DMS 273 treated with DMSO at 0.1 percent for 48 hours (cell line): ENCODE measurements at regions not wholly inside any gene's neighbourhood (a gene's known extent, or its start where the extent isn't known, plus 50 kb on each side); places are given as distances from the start of the nearest gene placed in this dataset.

Experiments used
- DNase-seq: peaks from one replicate; lab custom pipeline; 2025; lab: John Stamatoyannopoulos, UW

- DNase-seq: no peak
These were observed 181.0 kb downstream of the MN1 start for GRCh38 chr22:27620367-27621154.

DNA sequence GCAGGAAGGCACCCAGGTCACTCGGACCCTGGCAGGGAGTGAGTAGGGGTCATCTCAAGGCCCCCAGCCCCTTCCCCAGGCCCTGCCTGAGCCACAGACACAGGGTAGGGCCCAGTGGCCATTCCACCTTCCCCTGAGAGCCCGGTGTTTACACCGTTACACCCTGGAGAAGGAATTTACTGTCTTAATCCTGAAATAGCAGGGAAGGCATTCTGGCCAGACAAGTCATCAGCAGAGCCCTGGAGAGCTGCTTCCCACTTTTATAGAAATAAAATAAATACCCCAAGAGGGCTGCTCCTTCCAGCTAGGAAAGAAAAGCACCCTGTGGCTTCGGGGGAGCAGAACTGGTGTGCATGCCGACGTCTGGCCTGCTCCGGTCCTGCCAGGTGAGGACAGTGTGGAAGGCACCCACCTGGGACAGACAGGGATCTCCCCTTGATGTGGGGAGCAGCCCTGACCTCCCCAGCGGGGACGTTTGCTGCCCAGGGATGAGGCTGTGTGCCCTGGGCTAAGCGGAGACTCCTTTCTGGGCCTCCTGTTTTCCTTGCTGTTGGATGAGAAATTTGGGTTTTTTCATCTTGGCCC, 180.0 kb downstream of the MN1 start:
- DNase-seq: no peak

DNA sequence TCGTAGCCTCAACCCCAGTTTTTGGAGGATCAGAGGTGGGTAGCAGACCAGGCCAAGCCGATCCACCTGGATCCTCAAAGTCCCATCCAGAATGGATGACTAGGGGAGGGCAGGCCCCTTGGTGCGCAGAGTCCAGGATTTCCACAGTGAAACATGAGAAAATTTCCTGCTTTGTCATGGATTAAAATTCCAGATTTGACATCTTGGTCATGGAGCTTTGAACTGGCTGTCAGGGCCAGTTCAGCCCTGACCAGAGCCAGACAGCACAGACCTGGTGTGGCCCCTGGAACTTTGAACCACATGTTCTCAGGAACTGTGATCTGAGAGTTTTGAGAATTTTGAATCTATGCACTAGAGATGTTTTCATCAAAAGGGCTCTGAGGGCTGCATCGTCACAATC, 177.5 kb downstream of the MN1 start:
- DNase-seq: no peak

DNA sequence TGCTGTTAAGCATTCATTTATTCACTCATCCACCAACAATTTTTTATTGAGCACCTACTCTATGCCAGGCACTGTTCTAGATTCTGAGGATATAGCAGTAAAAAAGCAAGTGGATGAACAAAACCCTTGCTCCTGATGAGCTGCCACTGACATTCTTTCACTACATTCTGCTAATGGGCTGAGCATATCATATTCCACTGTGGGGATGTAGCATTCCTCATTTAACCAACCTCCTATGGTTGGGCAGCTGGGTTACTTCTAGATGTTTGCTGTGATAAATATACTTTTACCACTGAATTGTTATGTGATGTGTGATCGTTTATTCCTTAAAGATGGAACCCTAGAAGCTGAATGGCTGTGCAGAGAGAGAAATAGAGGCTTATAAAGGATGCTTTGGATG, 176.9 kb downstream of the MN1 start:
- no peak for DNase-seq

GRCh38 chr22:27625769-27626674, 175.5 kb downstream of the MN1 start:
- DNase-seq: no peak

DNA sequence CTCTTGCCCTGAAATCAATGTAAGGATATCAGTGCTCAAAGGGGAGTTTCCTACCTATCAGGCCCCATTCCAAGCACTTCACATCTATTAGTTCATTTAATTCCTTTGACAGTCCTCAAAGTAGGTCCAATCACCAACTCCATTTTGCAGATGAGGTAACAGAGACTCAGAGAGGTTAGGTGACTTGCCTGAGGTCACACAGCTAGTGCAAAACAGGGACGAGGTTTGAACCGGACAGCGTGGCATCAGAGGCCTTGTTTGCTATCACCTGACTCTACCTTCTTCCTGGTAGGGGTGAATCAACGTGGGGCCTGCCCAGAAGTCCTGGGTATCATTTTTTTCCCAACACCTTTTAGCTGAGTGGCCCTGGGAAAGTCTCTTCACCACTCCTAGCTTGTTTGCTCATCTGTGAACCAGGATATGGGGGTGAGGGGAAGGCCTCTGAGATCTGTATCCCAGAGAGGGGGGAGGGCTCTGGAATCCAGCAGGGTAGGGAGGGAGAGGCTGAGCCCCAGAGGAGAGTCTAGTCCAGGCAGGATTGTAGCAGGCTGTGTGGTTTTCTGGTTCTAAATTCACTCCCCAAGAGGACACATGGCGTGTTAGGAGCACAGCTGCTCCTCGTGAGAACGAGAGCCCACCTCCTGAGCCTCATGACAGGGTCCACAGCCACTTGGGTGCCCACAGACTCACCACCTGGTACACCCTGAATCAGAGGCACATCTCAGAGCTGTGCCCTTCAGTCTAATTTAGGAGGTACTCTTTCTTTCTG, 174.7 kb downstream of the MN1 start:
- no peak for DNase-seq

DNA sequence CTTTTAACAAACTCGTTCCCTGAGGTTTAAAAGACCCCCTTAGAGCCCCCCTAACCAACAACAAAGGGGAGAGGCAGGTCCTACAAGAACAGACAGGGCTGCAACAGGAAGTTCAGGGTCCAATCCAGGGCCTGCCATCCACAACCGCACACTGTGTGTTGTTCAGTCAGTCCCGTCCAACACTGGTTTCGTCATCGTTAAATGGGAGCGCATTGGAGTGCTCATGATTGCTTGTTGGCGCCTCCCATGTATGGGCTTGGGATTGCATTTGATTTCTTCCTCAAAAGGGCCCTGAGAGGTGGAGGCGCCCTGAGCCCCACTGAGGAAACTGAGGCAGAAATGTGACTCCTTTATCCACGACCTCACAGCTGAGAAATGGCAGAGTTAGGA, 174.1 kb downstream of the MN1 start:
- no peak for DNase-seq

- DNase-seq: no peak
These were observed 173.7 kb downstream of the MN1 start for GRCh38 chr22:27627901-27628300.

DNA sequence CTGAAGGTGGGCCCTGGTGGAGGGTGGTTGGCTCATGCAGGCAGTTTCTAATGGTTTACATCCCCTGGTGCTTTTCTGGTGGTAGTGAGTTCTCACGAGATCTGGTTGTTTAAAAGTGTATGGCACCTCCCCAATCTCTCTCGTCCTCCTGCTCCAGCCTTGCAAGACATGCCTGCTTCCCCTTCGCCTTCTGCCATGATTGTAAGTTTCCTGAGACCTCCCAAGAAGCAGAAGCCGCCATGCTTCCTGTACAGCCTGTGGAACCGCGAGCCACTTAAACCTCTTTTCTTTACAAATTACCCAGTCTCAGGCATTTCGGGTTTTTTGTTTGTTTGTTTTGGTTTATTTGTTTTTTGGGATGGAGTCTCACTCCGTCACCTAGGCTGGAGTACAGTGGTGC, 173.2 kb downstream of the MN1 start:
- DNase-seq: no peak

DNA sequence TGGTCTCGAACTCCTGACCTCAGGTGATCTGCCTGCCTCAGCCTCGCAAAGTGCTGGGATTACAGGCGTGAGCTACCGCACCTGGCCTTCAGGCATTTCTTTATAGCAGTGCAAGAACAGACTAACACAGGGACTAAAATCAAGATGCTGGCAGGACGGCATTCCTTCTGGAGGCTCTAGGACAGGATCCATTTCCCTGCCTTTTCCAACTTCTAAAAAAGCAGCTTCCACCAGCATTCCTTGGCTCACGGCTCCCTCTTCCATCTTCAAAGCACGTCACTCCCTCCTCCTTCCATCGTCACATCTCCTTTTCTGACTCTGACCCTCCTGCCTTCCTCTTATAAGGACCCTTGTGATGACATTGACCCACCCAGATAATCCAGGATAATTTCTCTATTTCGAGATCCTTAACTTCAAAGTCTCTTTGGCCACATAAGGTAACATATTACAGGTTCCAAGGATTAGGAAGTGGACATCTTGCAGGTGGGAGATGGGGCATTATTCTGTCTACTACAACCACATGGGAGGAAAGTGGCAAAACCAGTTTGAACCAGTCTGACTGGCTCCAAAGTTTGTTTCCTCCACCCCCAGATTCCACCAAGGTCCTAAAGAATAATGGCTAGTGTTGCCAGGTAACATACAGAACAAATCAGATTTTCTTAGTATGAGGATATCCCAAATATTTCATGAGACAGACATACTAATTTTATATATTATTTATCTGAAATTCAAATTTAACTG, 172.5 kb downstream of the MN1 start:
- DNase-seq: no peak

GRCh38 chr22:27629908-27630673, 171.5 kb downstream of the MN1 start:
- DNase-seq: no peak

DNA sequence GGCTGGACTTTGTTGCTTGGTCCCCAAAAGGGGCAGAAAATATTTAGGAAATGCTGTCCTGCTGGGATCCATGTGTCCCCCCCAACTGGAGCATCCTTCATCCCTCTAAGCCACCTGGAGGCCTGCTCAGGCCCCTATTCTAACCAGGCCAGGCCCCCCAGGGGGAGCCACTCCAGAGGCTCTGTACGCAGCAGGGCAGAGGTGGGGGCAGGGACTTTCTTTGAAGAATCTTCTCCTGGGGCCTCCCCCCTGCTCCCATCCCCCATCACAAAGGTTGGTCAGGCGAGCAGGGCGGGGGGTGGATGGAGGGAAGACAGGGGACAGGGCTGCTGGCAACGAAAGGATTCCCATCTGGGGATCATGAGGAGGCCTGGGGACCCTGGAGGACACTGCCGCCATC, 170.8 kb downstream of the MN1 start:
- DNase-seq: no peak

GRCh38 chr22:27631641-27632040, 169.9 kb downstream of the MN1 start:
- DNase-seq: no peak

DNA sequence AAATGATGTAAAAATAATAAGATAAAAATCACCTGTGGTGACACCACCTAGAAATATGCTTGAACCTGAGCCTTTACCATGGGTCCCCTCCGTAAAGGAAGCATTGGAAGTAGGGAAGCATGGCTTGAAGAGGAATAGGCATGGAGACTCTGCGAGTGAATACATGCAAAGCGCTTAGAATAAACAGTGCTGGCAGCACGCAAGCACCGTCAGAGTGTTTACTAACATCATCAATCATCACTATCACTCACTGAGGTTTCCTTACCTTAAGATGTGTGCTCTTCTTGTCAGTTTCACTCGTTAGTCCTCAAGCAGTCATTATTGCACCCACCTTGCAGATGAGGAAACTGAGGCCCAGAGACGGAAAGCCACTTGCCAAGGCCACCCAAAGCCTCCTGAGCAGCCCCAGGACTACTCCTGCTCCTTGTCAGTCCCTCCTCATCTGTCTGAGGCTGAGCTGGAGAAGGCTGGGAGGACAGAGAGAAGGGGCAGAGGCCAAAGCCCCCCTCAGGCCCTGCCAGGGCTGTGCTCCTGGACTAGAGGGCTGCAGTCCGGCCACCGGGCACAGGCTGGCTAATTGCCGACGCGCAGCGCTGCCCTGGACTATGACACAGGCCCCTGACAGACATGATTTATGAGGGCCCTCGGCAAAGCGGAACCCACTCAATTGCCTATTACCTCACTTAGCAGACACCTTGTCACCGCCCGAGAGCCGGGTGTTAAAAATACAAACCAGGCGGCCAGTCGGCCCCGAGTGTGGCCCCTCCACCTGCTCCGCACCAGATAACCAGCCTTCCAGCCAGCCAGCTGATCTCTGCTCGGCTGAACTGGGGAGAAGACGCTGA, 168.9 kb downstream of the MN1 start:
- DNase-seq: no peak

DNA sequence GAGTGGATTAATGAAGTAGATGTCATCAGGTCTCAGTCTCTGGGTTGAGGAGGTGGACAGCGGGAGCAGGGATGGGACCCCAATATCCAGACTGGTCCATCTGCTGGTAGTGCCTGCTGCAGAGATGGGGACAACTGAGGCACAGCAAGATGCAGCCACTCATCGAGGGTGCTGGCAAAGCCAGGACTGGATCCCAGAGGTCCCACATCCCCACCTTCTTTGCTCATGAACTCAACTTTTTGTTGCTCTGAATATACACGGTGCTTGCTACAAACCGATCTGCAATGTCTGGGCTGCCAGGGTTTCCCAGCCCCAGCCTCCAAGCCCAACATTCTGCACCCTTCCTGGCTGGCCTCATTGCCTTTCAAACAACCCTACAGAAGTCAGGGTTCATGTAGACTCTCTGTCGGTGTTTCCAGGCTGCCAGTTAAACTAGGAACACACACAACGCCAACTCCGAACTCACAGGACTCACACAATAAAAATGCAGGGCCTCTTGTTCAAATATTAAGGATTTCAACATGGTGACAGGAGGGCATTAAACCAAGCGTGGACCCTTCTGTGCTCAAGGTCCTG, 168.2 kb downstream of the MN1 start:
- no peak for DNase-seq

DNA sequence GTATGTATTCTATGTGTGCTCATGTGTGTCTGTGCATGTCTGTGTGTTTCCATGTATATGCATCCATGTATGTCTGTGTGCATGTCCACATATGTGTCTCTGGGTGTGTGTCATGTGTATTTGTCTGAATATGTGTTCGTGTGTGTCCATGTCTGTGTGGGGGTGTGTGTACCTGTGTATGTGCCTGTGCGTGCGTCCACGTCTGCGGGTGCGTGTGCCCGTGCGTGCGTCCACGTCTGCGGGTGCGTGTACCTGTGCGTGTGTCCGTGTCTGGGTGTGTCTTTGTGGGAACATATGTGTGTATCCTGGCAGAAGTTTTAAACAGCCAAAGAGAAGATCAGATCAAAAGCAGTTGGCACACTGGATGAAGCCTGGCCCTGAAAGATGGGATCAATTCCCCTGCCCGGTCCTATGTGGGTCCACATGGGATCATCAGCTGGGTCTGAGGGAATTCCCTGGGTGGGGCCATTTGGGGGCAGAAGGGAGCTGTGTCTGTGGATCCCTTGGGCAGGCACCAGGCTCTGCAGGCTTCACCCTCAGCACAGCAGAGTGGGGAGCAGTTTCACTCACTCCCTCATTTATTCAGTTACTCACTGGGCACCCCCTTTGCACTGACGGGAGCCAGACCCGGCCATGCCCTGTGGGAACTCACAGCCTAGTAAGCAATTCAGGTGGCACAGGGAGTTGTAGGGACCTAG, 167.4 kb downstream of the MN1 start:
- DNase-seq: no peak

DNA sequence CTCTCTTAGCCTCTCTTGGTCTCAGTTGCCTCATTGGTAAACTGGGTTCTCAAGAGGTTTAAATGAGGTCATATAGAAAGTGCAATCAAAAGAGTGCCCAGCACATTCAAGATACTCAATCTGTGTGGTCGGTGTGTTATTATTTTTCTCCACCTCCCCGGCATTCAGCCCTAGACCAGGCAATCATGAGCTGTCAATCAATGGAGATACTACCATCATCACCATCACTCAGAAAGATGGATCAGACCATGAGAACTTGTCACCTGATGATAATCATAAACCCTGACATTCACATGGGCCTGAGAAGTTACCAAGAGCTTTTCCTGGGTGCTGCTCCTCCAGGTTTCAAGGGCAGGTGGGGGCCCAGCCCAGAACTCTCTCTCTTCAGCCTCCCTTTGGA, 166.1 kb downstream of the MN1 start:
- DNase-seq: no peak

- no peak for DNase-seq
These were observed 165.7 kb downstream of the MN1 start for GRCh38 chr22:27635852-27636251.
